ENCODE measurements at regions not wholly inside any gene's neighbourhood (a gene's known extent, or its start where the extent isn't known, plus 50 kb on each side); places are given as distances from the start of the nearest gene placed in this dataset.

DNA sequence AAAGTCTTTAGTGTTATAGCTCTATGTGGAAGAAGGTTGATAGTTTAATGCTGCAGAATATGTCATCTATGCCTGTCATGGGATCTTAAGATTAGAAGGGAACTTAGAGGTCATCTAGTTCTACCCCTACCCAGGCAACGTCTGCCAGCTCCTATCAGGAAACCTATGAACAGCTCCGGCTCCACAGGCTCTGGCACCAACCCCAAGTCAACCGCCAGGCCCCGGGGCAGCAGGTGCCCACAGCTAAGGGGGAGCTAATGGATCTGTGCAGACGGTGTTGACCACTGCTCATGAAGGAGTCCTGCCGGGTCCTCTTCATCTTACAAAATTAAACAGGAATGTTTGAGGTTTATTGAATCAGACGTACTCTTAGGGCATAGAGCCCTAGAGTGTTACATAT is 440.8 kb upstream of the KLHL29 start:
- DNase-seq (ENCODE audit: low read depth) = no peak
- TF ChIP-seq, protein P1, sequence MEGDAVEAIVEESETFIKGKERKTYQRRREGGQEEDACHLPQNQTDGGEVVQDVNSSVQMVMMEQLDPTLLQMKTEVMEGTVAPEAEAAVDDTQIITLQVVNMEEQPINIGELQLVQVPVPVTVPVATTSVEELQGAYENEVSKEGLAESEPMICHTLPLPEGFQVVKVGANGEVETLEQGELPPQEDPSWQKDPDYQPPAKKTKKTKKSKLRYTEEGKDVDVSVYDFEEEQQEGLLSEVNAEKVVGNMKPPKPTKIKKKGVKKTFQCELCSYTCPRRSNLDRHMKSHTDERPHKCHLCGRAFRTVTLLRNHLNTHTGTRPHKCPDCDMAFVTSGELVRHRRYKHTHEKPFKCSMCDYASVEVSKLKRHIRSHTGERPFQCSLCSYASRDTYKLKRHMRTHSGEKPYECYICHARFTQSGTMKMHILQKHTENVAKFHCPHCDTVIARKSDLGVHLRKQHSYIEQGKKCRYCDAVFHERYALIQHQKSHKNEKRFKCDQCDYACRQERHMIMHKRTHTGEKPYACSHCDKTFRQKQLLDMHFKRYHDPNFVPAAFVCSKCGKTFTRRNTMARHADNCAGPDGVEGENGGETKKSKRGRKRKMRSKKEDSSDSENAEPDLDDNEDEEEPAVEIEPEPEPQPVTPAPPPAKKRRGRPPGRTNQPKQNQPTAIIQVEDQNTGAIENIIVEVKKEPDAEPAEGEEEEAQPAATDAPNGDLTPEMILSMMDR (conservative IDR thresholded peaks at IDR 0.05; ENCODE audit: low read depth, low read length) = no peak
- H3K4me3 ChIP-seq (ENCODE audit: low read length) = no peak overlapping the region

DNA sequence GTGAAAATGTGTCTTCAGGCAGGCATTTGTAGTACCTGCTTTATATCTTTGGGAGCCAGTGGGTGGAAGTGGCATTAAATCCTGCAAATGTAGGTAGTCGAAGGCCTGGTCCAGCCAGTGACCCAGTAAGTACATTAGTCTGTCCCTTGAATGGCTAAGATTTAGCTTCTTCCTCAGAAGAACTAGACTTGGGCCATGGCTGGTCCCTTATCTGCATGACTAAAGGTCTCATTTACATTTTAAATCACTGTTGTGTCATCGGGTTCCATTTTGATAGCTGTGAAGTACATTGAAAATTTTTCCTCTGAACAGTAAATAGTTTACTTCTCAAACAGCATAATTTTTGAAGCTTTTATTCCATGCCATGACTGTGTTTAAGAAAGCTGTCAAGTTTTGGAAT is 438.4 kb upstream of the KLHL29 start:
- TF ChIP-seq, protein P1 (conservative IDR thresholded peaks at IDR 0.05; ENCODE audit: low read depth, low read length) = no peak
- no peak overlapping the region for H3K4me3 ChIP-seq (ENCODE audit: low read length)
- DNase-seq (ENCODE audit: low read depth) = no peak

DNA sequence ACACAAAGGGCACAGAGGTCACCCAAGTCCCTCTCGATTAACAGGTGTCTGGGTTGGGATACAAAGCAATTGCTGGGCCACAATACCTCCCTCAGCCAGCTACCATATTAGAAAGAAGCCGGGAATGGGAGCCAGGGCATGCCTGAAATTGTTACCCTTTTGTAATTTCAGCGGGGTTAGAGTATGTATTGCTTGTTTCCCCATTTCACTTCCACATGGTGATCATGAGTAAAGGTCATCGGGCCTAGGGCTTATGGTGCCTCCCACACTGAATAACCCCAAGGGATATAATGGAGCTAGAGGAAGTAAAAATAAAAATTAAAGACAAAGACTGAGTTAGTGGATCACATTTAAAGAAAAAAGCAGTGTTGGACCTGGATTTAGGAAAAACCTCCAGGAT is 437.2 kb upstream of the KLHL29 start:
- no peak for DNase-seq (ENCODE audit: low read depth)
- TF ChIP-seq, protein P1 (conservative IDR thresholded peaks at IDR 0.05; ENCODE audit: low read depth, low read length) = no peak
- no peak overlapping the region for H3K4me3 ChIP-seq (ENCODE audit: low read length)

DNA sequence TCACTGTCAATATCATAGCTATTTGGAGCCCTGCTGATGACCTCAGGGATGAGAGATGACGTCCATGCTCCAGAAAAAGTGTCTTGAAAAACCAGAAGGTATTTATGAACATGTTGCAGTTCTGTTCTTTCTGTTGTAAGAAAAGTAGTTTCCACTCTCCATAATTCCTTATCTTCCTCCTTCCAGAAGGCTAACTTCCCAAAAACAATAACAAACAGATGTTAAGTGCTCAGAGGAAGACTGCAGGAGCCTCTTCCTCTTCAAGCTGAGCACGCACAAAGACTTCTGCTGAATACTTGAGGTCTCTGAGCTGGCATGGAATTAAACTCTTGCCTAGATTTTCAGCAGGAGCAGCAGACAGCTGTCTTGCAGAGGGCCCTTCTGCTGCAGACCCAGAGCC is 434.5 kb upstream of the KLHL29 start:
- no peak for DNase-seq (ENCODE audit: low read depth)

DNA sequence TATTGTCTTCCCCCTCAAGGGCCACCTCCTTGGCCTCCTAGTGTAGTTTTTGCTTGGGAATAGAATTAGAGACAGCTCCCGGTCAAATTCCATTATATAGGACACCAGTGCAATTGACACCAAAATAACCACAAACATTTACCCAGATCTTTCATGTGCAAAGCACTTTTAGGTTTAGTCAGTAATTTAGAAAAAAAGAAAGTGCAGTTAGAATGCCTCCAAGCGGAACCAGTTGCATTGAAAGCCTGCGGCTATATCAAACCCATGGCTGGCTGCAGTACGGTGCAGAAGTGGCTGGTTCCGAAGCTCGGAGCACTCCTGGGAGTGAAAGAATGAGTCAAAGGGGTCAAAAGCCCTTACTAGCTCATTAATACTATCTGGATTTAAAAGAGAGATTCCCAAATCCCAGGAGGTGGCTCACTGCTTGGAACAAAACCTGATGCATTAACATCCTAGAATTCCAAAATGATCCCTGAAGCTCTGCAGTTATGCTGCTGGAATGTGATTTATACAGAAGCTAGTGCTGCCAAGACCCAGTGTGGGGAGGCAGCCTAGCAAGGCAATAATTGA is 432.2 kb upstream of the KLHL29 start:
- DNase-seq (ENCODE audit: low read depth) = no peak
- TF ChIP-seq, protein P1 (conservative IDR thresholded peaks at IDR 0.05; ENCODE audit: low read depth, low read length) = no peak
- no peak overlapping the region for H3K4me3 ChIP-seq (ENCODE audit: low read length)

More for the DNA sequence above, 434.5 kb upstream of the KLHL29 start:
- TF ChIP-seq, protein P1 (conservative IDR thresholded peaks at IDR 0.05; ENCODE audit: low read depth, low read length) = no peak
- no peak overlapping the region for H3K4me3 ChIP-seq (ENCODE audit: low read length)

DNA sequence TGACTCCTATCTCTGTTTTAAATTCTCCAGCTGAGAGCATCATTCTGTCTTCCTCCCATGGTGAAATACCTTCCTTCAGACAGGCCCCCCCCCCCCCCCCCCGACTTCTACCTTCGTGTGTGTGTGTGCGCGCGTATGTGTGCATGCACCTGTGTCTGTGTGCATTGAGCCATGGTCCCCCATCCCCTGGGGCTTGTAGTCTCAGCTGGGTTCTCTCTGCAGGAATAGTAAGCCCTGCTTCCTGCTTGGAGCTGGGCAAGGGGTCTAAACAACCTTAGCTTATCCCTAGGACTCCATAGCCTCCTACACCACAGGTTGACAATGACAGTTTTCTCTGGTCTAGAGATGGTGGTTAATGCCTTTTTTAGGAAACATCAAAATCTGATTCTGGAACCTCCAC is 427.5 kb upstream of the KLHL29 start:
- no peak for DNase-seq (ENCODE audit: low read depth)
- TF ChIP-seq, protein P1 (conservative IDR thresholded peaks at IDR 0.05; ENCODE audit: low read depth, low read length) = no peak
- no peak overlapping the region for H3K4me3 ChIP-seq (ENCODE audit: low read length)

DNA sequence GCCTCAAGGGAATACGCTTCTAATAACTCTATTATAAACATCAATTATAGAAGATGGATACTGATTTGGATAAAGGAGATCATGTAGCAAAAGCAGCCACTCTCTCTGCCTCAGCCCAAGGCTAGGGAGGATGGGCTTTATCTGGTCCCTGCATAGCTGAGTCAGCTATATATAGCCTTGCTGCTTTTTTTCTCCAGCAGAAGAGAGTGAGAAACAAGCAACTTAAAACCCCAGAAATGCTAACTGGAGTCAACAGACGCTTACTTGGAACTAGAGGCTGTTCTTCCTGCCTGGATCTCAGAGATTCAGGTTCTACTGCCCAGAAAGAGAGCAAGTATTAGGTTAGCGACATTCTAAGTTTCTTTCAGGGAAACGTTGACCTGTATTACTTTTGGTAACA is 426.7 kb upstream of the KLHL29 start:
- no peak overlapping the region for H3K4me3 ChIP-seq (ENCODE audit: low read length)
- DNase-seq (ENCODE audit: low read depth) = no peak
- TF ChIP-seq, protein P1 (conservative IDR thresholded peaks at IDR 0.05; ENCODE audit: low read depth, low read length) = no peak

All from retinal pigment epithelial cell (primary cell).